HCT116 (cell line): ENCODE measurements at regions not wholly inside any gene's neighbourhood (a gene's known extent, or its start where the extent isn't known, plus 50 kb on each side); places are given as distances from the start of the nearest gene placed in this dataset.

Source experiments
- ATAC-seq: fragments of 200-7000 bp; cut with Tn5 transposase; 2 replicates; pipeline ENCODE4 v1.9.1; 2020; ENCODE audit warnings: mild to moderate bottlenecking, moderate library complexity
- BruUV-seq: library from RNA; stranded (reverse); fragments of 400-500 nt; replicated peaks from 2 replicates; lab custom pipeline; 2021; lab: Mats Ljungman, UMichigan
- CTCF ChIA-PET: fragments of 300-600 bp; sonication (Branson Sonifier 250); formaldehyde crosslinking; loops from one replicate; lab custom pipeline; 2021; ENCODE audit warnings: antibody characterized with exemption; lab: Charles Lee
- POLR2A ChIA-PET: fragments of 300-600, 350-600 bp; sonication (Branson Sonifier 250); formaldehyde crosslinking; loops from one replicate; lab custom pipeline; 2021; ENCODE audit warnings: antibody characterized with exemption; lab: Charles Lee
- RAD21 ChIA-PET, 2 experiments: fragments of 300-600 bp; sonication (Branson Sonifier 250); formaldehyde crosslinking; loops; one replicate each; lab custom pipeline; 2023; ENCODE audit warnings: low total read pairs in 2 of 2; ENCODE audit not compliant: uncharacterized antibody in 2 of 2, unreplicated experiment in 2 of 2, low non-redundant PET in 1 of 2; lab: Charles Lee
- DNase-seq: peaks from one replicate; pipeline ENCODE4 v3.0.0-alpha.2; 2010; ENCODE audit warnings: low read depth, low spot score
- H2AFZ ChIP-seq: fragments of 200-600 bp; shearing (Covaris generic), sonication (generic); 2 replicates; pipeline ENCODE4 v1.6.1; 2017; ENCODE audit warnings: low read depth, mixed run types, mixed read lengths, antibody characterized with exemption, low read length; ENCODE audit not compliant: poor library complexity, severe bottlenecking
- H3K27ac ChIP-seq: 2 replicates; pipeline ENCODE4 v1.5.1; 2012; ENCODE audit warnings: low read depth, low read length
- H3K27me3 ChIP-seq: fragments of 200-600 bp; sonication (generic); 2 replicates; pipeline ENCODE4 v1.6.1; 2016; ENCODE audit warnings: mixed run types, low read length, mixed read lengths; ENCODE audit not compliant: insufficient read depth
- H3K36me3 ChIP-seq, 2 experiments: fragments of 200-500 bp in 1 of 2; fragments of 200-600 bp in 1 of 2; sonication (Bioruptor generic) in 1 of 2; sonication (generic) in 1 of 2; 2 replicates each; pipeline versions ENCODE4 v1.5.1 to v1.6.1; 2014 to 2016; ENCODE audit warnings: low read length in 2 of 2, inconsistent platforms in 1 of 2, mixed read lengths in 1 of 2, mixed run types in 1 of 2; ENCODE audit not compliant: insufficient read depth in 2 of 2, control insufficient read depth in 1 of 2
- H3K4me1 ChIP-seq, 2 experiments: fragments of 200-600 bp in 1 of 2; sonication (generic) in 1 of 2; 2 replicates each; pipeline versions ENCODE4 v1.5.1 to v1.6.1; 2012 to 2017; ENCODE audit warnings: low read length in 2 of 2, inconsistent platforms in 1 of 2, mild to moderate bottlenecking in 1 of 2, mixed read lengths in 1 of 2, mixed run types in 1 of 2, moderate library complexity in 1 of 2; ENCODE audit not compliant: insufficient read depth in 2 of 2, control insufficient read depth in 1 of 2
- H3K4me2 ChIP-seq: fragments of 200-600 bp; sonication (generic); 2 replicates; pipeline ENCODE4 v1.6.1; 2017; ENCODE audit warnings: mixed run types, low read length, mixed read lengths
- H3K4me3 ChIP-seq, 2 experiments: fragments of 200-600 bp in 1 of 2; sonication (generic) in 1 of 2; replicated peaks in 1 of 2; 2 replicates each; pipeline ENCODE4 v1.5.1; 2011 to 2016; ENCODE audit warnings: low read length in 2 of 2, control low read depth in 1 of 2, low read depth in 1 of 2, mild to moderate bottlenecking in 1 of 2, mixed read lengths in 1 of 2, mixed run types in 1 of 2
- H3K79me2 ChIP-seq: fragments of 200-600 bp; sonication (generic); 2 replicates; pipeline ENCODE4 v1.6.1; 2017; ENCODE audit warnings: mild to moderate bottlenecking, mixed run types, low read length, moderate library complexity, mixed read lengths; ENCODE audit not compliant: insufficient read depth
- H3K9ac ChIP-seq: fragments of 200-600 bp; sonication (generic); 2 replicates; pipeline ENCODE4 v1.6.1; 2016; ENCODE audit warnings: low read length, mixed read lengths
- H3K9me2 ChIP-seq: fragments of 200-600 bp; sonication (generic), shearing (Covaris generic); 2 replicates; pipeline ENCODE4 v1.6.1; 2017; ENCODE audit warnings: mixed run types, mild to moderate bottlenecking, moderate library complexity; ENCODE audit not compliant: insufficient read depth
- H3K9me3 ChIP-seq, 2 experiments: fragments of 200-500 bp in 1 of 2; fragments of 200-600 bp in 1 of 2; sonication (Bioruptor generic) in 1 of 2; sonication (generic) in 1 of 2; 2 replicates each; pipeline ENCODE4 v1.6.1; 2014 to 2017; ENCODE audit warnings: low read length in 2 of 2, mixed read lengths in 2 of 2, inconsistent platforms in 1 of 2, low read depth in 1 of 2, mild to moderate bottlenecking in 1 of 2, mixed run types in 1 of 2, moderate library complexity in 1 of 2; ENCODE audit not compliant: control insufficient read depth in 1 of 2, insufficient read depth in 1 of 2
- H4K20me1 ChIP-seq: fragments of 200-600 bp; sonication (generic), shearing (Covaris generic); 2 replicates; pipeline ENCODE4 v1.6.1; 2017; ENCODE audit warnings: mixed run types, mild to moderate bottlenecking, moderate library complexity; ENCODE audit not compliant: insufficient read depth
- ATF3 ChIP-seq: IDR thresholded peaks from 2 replicates; pipeline ENCODE4 v1.6.1; 2012
- CEBPB ChIP-seq: IDR thresholded peaks from 2 replicates; pipeline ENCODE4 v1.6.1; 2012; ENCODE audit warnings: low read depth
- EGR1 ChIP-seq: IDR thresholded peaks from 2 replicates; pipeline ENCODE4 v1.6.1; 2012; ENCODE audit warnings: low read depth
- EZH2phosphoT487 ChIP-seq: fragments of 200-600 bp; IDR thresholded peaks from 2 replicates; pipeline ENCODE4 v1.6.1; 2018; ENCODE audit warnings: antibody characterized with exemption, borderline replicate concordance
- FOSL1 ChIP-seq: IDR thresholded peaks from 2 replicates; pipeline ENCODE4 v1.6.1; 2012; ENCODE audit warnings: low read depth
- JUND ChIP-seq: IDR thresholded peaks from 2 replicates; pipeline ENCODE4 v1.6.1; 2012
- MAX ChIP-seq: IDR thresholded peaks from 2 replicates; pipeline ENCODE4 v1.6.1; 2012
- POLR2A ChIP-seq: IDR thresholded peaks from 2 replicates; pipeline ENCODE4 v1.7.0; 2011; ENCODE audit warnings: borderline replicate concordance; ENCODE audit not compliant: insufficient read depth, insufficient read length; ENCODE audit errors: extremely low read depth
- POLR2AphosphoS5 ChIP-seq: IDR thresholded peaks from 2 replicates; pipeline ENCODE4 v1.6.1; 2011; ENCODE audit warnings: mild to moderate bottlenecking, low read depth, low read length, moderate library complexity
- SIN3A ChIP-seq: IDR thresholded peaks from 2 replicates; pipeline ENCODE4 v1.6.1; 2012; ENCODE audit warnings: low read depth
- SP1 ChIP-seq: IDR thresholded peaks from 2 replicates; pipeline ENCODE4 v1.6.1; 2012; ENCODE audit warnings: low read depth
- TCF7L2 ChIP-seq: IDR thresholded peaks from 2 replicates; pipeline ENCODE4 v1.7.0; 2011; ENCODE audit warnings: borderline replicate concordance, inconsistent platforms; ENCODE audit not compliant: insufficient read depth, insufficient read length; ENCODE audit errors: extremely low read depth
- YY1 ChIP-seq: IDR thresholded peaks from 2 replicates; pipeline ENCODE4 v1.6.1; 2011; ENCODE audit warnings: low read length, low read depth, moderate library complexity, mild to moderate bottlenecking; ENCODE audit not compliant: insufficient replicate concordance; ENCODE audit errors: extremely low read depth
- ZNF274 ChIP-seq: fragments of 200-500 bp; sonication (Bioruptor generic); IDR thresholded peaks from 2 replicates; pipeline ENCODE4 v1.6.1; 2014; ENCODE audit warnings: mild to moderate bottlenecking, low read depth, low read length, inconsistent platforms
- intact Hi-C: fragments of 100-400 bp; cut with micrococcal nuclease; formaldehyde crosslinking; loops from 2 replicates; pipeline ENCODE4 v1.10.0; 2022

- Histone ChIP-seq H3K79me2 (no peaks in the 10 kb centered on the region), H3K9me3 (no peaks in the 10 kb centered on the region), H2AFZ (no peak overlapping the region), H3K9ac (no peak overlapping the region), H3K4me3 (no peak overlapping the region), H3K27me3 (no peaks in the 10 kb centered on the region), H4K20me1 (no peaks in the 10 kb centered on the region), H3K4me2 (no peak overlapping the region), H3K27ac (no peak overlapping the region), H3K36me3 (no peaks in the 10 kb centered on the region), H3K4me1 (peaks cover 0 to 2% of the 10 kb centered on the region in 2 experiments; a peak in 2 of 4 replicates), H3K9me2 (no peaks in the 10 kb centered on the region)
- BruUV-seq: no TSS peak
- ChIA-PET RAD21 (no interaction called here), CTCF (no interaction called here), POLR2A (no interaction called here)
- DNase-seq (no peak), ATAC-seq (no peak)
- intact Hi-C loops: loop anchor here (10.0 kb wide), 1 partner anchor 439 kb away; no protein-coding TSS in a partner anchor
- TF ChIP-seq SIN3A (no peak), POLR2A (no peak), TCF7L2 (no peak), YY1 (no peak), EGR1 (no peak), ZNF274 (no peak), EZH2phosphoT487 (no peak), JUND (no peak), MAX (no peak), ATF3 (no peak), POLR2AphosphoS5 (no peak), CEBPB (no peak), FOSL1 (no peak), SP1 (no peak)
Measured at GRCh38 chr6:110033749-110034666, 55.9 kb downstream of the GPR6 start.
